ENCODE measurements at regions not wholly inside any gene's neighbourhood (a gene's known extent, or its start where the extent isn't known, plus 50 kb on each side); places are given as distances from the start of the nearest gene placed in this dataset.

DNA sequence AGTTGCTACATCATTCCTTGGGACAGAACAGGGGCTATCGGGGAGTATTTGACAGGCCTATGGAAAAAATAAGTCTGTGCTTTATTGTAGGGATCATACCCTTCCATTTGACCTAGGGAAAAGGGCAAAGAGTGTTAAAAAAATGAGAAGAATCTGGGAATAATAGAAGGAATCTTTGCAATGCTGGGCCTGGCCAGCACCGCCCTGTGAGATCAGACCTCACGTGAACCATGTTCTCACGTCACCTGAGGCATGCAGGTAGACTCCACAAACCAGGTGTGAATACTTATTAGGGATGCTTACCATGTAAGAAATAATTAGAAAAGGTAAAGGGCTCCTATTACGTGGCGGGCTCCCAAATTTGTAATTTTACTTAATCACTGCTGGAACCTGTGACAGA, 177.5 kb upstream of the GATA6 start:
- ChIA-PET POLR2A (no interaction called here), CTCF (no interaction called here), RAD21 (ENCODE audit: low non-redundant PET in 1 of 2, low total read pairs in 2 of 2, uncharacterized antibody in 2 of 2, unreplicated experiment in 2 of 2) (no interaction called here)
- no TSS peak for BruUV-seq (replicated peaks)
- TF ChIP-seq EGR1 (IDR thresholded peaks at IDR 0.05; ENCODE audit: low read depth): no peak
- TF ChIP-seq ZFX (IDR thresholded peaks at IDR 0.05): no peak
- TF ChIP-seq, protein P1, sequence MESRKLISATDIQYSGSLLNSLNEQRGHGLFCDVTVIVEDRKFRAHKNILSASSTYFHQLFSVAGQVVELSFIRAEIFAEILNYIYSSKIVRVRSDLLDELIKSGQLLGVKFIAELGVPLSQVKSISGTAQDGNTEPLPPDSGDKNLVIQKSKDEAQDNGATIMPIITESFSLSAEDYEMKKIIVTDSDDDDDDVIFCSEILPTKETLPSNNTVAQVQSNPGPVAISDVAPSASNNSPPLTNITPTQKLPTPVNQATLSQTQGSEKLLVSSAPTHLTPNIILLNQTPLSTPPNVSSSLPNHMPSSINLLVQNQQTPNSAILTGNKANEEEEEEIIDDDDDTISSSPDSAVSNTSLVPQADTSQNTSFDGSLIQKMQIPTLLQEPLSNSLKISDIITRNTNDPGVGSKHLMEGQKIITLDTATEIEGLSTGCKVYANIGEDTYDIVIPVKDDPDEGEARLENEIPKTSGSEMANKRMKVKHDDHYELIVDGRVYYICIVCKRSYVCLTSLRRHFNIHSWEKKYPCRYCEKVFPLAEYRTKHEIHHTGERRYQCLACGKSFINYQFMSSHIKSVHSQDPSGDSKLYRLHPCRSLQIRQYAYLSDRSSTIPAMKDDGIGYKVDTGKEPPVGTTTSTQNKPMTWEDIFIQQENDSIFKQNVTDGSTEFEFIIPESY (IDR thresholded peaks at IDR 0.05; ENCODE audit: extremely low read depth, insufficient replicate concordance, low read length): no peak
- TF ChIP-seq, protein P2, sequence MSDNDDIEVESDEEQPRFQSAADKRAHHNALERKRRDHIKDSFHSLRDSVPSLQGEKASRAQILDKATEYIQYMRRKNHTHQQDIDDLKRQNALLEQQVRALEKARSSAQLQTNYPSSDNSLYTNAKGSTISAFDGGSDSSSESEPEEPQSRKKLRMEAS (IDR thresholded peaks at IDR 0.05): no peak
- no peak for TF ChIP-seq JUND (IDR thresholded peaks at IDR 0.05)
- no peak for TF ChIP-seq TCF7L2 (IDR thresholded peaks at IDR 0.05; ENCODE audit: borderline replicate concordance, extremely low read depth, insufficient read depth, insufficient read length)
- TF ChIP-seq, protein P3, sequence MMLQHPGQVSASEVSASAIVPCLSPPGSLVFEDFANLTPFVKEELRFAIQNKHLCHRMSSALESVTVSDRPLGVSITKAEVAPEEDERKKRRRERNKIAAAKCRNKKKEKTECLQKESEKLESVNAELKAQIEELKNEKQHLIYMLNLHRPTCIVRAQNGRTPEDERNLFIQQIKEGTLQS (IDR thresholded peaks at IDR 0.05): no peak
- no peak for TF ChIP-seq CEBPB (IDR thresholded peaks at IDR 0.05; ENCODE audit: low read depth)
- no peak for TF ChIP-seq ZNF274 (IDR thresholded peaks at IDR 0.05; ENCODE audit: low read depth, low read length)
- no peak for TF ChIP-seq POLR2AphosphoS5 (IDR thresholded peaks at IDR 0.05; ENCODE audit: low read depth, low read length)
- TF ChIP-seq SP1 (IDR thresholded peaks at IDR 0.05; ENCODE audit: low read depth): no peak
- TF ChIP-seq, protein P4, sequence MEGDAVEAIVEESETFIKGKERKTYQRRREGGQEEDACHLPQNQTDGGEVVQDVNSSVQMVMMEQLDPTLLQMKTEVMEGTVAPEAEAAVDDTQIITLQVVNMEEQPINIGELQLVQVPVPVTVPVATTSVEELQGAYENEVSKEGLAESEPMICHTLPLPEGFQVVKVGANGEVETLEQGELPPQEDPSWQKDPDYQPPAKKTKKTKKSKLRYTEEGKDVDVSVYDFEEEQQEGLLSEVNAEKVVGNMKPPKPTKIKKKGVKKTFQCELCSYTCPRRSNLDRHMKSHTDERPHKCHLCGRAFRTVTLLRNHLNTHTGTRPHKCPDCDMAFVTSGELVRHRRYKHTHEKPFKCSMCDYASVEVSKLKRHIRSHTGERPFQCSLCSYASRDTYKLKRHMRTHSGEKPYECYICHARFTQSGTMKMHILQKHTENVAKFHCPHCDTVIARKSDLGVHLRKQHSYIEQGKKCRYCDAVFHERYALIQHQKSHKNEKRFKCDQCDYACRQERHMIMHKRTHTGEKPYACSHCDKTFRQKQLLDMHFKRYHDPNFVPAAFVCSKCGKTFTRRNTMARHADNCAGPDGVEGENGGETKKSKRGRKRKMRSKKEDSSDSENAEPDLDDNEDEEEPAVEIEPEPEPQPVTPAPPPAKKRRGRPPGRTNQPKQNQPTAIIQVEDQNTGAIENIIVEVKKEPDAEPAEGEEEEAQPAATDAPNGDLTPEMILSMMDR (IDR thresholded peaks at IDR 0.05 in 2 of 3, conservative IDR thresholded peaks at IDR 0.05 in 1 of 3; ENCODE audit: borderline replicate concordance in 1 of 3, insufficient read depth in 1 of 3, low read depth in 2 of 3, low read length in 2 of 3): no peak
- no peaks in the 10 kb centered on the region for H3K79me2 ChIP-seq (ENCODE audit: insufficient read depth, low read length)
- ATAC-seq (no peak), DNase-seq (ENCODE audit: low read depth, low spot score) (no peak)
- H3K4me1 ChIP-seq (ENCODE audit: control insufficient read depth in 1 of 2, insufficient read depth in 2 of 2, low read length in 2 of 2): no peaks in the 10 kb centered on the region
- no peak overlapping the region for H2AFZ ChIP-seq (ENCODE audit: low read depth, low read length, poor library complexity, severe bottlenecking)
- no peaks in the 10 kb centered on the region for H3K36me3 ChIP-seq (ENCODE audit: control insufficient read depth in 1 of 2, insufficient read depth in 2 of 2, low read length in 2 of 2)
- H3K27me3 ChIP-seq (ENCODE audit: insufficient read depth, low read length): no peaks in the 10 kb centered on the region
- H3K9me2 ChIP-seq (ENCODE audit: insufficient read depth): no peaks in the 10 kb centered on the region
- no peak overlapping the region for H3K27ac ChIP-seq (ENCODE audit: low read depth, low read length)
- H3K9me3 ChIP-seq (ENCODE audit: control insufficient read depth in 1 of 2, insufficient read depth in 1 of 2, low read depth in 1 of 2, low read length in 2 of 2): no peaks in the 10 kb centered on the region
- H3K9ac ChIP-seq (ENCODE audit: low read length): no peak overlapping the region
- H3K4me3 ChIP-seq (replicated peaks in 1 of 2; ENCODE audit: low read depth in 1 of 2, low read length in 2 of 2): no peak overlapping the region
- intact Hi-C loops (cut with micrococcal nuclease): no loop called here
- no peak overlapping the region for H3K4me2 ChIP-seq (ENCODE audit: low read length)
- H4K20me1 ChIP-seq (ENCODE audit: insufficient read depth): no peaks in the 10 kb centered on the region

Measured in HCT116 (cell line).